SK-N-SH treated with all-trans-retinoic acid at 6 μM for 48 hours (cell line): ENCODE measurements at regions not wholly inside any gene's neighbourhood (a gene's known extent, or its start where the extent isn't known, plus 50 kb on each side); places are given as distances from the start of the nearest gene placed in this dataset.

Source experiments
- ATAC-seq: fragments of 200-7000 bp; cut with Tn5 transposase; 3 replicates; pipeline ENCODE4 v1.9.1; 2020; ENCODE audit warnings: mild to moderate bottlenecking, moderate library complexity
- ARNTL ChIP-seq: fragments of 450-650 bp; formaldehyde crosslinking; IDR thresholded peaks from 2 replicates; pipeline ENCODE4 v1.5.0; 2020; ENCODE audit warnings: low read depth, mild to moderate bottlenecking, moderate library complexity, borderline replicate concordance
- BACH2 ChIP-seq: fragments of 250-450 bp; sonication (Bioruptor Pico); IDR thresholded peaks from 2 replicates; pipeline ENCODE4 v1.9.0; 2021; ENCODE audit warnings: mild to moderate bottlenecking, borderline replicate concordance
- CREB5 ChIP-seq: fragments of 250-450 bp; sonication (Bioruptor Pico); IDR thresholded peaks from 2 replicates; pipeline ENCODE4 v1.5.1; 2020; ENCODE audit warnings: low read depth, mild to moderate bottlenecking, moderate library complexity
- CSDC2 ChIP-seq: fragments of 250-450 bp; sonication (Bioruptor Pico); IDR thresholded peaks from 2 replicates; pipeline ENCODE4 v1.5.0; 2020; ENCODE audit warnings: mild to moderate bottlenecking, moderate library complexity
- ESRRG ChIP-seq: fragments of 250-450 bp; sonication (Bioruptor Pico); IDR thresholded peaks from 2 replicates; pipeline ENCODE4 v1.6.1; 2021; ENCODE audit warnings: mild to moderate bottlenecking
- GLIS3 ChIP-seq: fragments of 250-450 bp; sonication (Bioruptor Pico); IDR thresholded peaks from 2 replicates; pipeline ENCODE4 v1.5.0; 2020; ENCODE audit warnings: mild to moderate bottlenecking, moderate library complexity
- ISL1 ChIP-seq: fragments of 250-450 bp; sonication (Bioruptor Pico); IDR thresholded peaks from 2 replicates; pipeline ENCODE4 v2.1.2; 2022; ENCODE audit warnings: mild to moderate bottlenecking, moderate library complexity
- OSR1 ChIP-seq: fragments of 250-450 bp; sonication (Bioruptor Pico); IDR thresholded peaks from 2 replicates; pipeline ENCODE4 v1.8.0; 2022; ENCODE audit warnings: moderate library complexity, mild to moderate bottlenecking, inconsistent platforms
- PPARA ChIP-seq: fragments of 250-450 bp; sonication (Bioruptor Pico); IDR thresholded peaks from 2 replicates; pipeline ENCODE4 v1.5.0; 2020; ENCODE audit warnings: mild to moderate bottlenecking, borderline replicate concordance
- RARB ChIP-seq: fragments of 250-450 bp; sonication (Bioruptor Pico); IDR thresholded peaks from 2 replicates; pipeline ENCODE4 v1.8.0; 2021; ENCODE audit warnings: mild to moderate bottlenecking, moderate library complexity
- TCF4 ChIP-seq: fragments of 250-450 bp; sonication (Bioruptor Pico); IDR thresholded peaks from 2 replicates; pipeline ENCODE4 v1.8.0; 2021; ENCODE audit warnings: mild to moderate bottlenecking, moderate library complexity, borderline replicate concordance
- TOX ChIP-seq: fragments of 250-450 bp; sonication (Bioruptor Pico); IDR thresholded peaks from 2 replicates; pipeline ENCODE4 v1.8.0; 2021; ENCODE audit warnings: mild to moderate bottlenecking, moderate library complexity, borderline replicate concordance
- ZC3H10 ChIP-seq: fragments of 250-450 bp; sonication (Bioruptor Pico); IDR thresholded peaks from 2 replicates; pipeline ENCODE4 v1.5.1; 2021; ENCODE audit warnings: mild to moderate bottlenecking, moderate library complexity
- ZFP3 ChIP-seq: fragments of 250-450 bp; sonication (Bioruptor Pico); IDR thresholded peaks from 2 replicates; pipeline ENCODE4 v1.5.0; 2020; ENCODE audit warnings: mild to moderate bottlenecking, moderate library complexity
- ZFP30 ChIP-seq: fragments of 450-650 bp; formaldehyde crosslinking; IDR thresholded peaks from 2 replicates; pipeline ENCODE4 v1.5.0; 2022; ENCODE audit warnings: mild to moderate bottlenecking, moderate library complexity
- ZNF565 ChIP-seq: fragments of 450-650 bp; formaldehyde crosslinking; conservative IDR thresholded peaks from 2 replicates; pipeline ENCODE4 v1.5.0; 2020; ENCODE audit warnings: low read depth, mild to moderate bottlenecking, moderate library complexity
- ZNF8 ChIP-seq: fragments of 450-650 bp; formaldehyde crosslinking; IDR thresholded peaks from 2 replicates; pipeline ENCODE4 v1.5.0; 2020; ENCODE audit warnings: mild to moderate bottlenecking, moderate library complexity
- TF ChIP-seq, protein P1 (sequence below): fragments of 250-450 bp; sonication (Bioruptor Pico); IDR thresholded peaks from 2 replicates; pipeline ENCODE4 v1.8.0; 2020; ENCODE audit warnings: mild to moderate bottlenecking, moderate library complexity, borderline replicate concordance
- TF ChIP-seq, protein P2 (sequence below): fragments of 250-450 bp; sonication (Bioruptor Pico); IDR thresholded peaks from 2 replicates; pipeline ENCODE4 v1.5.1; 2021; ENCODE audit warnings: mild to moderate bottlenecking, moderate library complexity
- TF ChIP-seq, protein P3 (sequence below): fragments of 250-450 bp; sonication (Bioruptor Pico); IDR thresholded peaks from 2 replicates; pipeline ENCODE4 v1.8.0; 2021; ENCODE audit warnings: low read depth, mild to moderate bottlenecking, moderate library complexity, borderline replicate concordance
- TF ChIP-seq, protein P4 (sequence below): fragments of 250-450 bp; sonication (Bioruptor Pico); IDR thresholded peaks from 2 replicates; pipeline ENCODE4 v1.5.0; 2020; ENCODE audit warnings: mild to moderate bottlenecking, moderate library complexity

- no peak for TF ChIP-seq TOX (CRISPR knock-in tag)
- no peak for TF ChIP-seq TCF4 (CRISPR knock-in tag)
- TF ChIP-seq ISL1, result no peak
- TF ChIP-seq RARB (CRISPR knock-in tag), result no peak
- TF ChIP-seq ARNTL (CRISPR knock-in tag), result no peak
- no peak for ATAC-seq
Measured at GRCh38 chr7:91681718-91682117, 198.8 kb downstream of the MTERF1 start.

DNA sequence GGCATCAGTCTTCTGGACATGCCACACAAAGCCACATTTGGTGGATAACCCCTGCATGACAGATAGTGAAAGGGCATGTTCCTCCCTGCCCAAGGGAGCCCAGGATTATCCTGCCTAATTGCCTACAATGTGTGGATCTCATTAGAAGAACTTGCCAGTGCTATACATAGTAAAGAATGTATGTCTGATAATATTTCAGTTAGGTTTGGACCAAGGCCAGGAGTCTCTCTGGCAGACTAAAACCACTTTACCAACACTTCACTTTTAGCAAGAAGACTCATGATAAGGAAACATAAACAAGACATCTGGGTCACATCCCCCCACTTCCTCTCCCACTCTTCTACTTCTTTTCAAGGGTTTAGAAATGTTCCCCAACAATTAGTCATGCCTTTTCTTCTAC, 196.7 kb downstream of the MTERF1 start:
- no peak for TF ChIP-seq GLIS3
- TF ChIP-seq BACH2 (CRISPR knock-in tag), result no peak
- no peak for TF ChIP-seq ZFP30
- TF ChIP-seq ZNF8 (CRISPR knock-in tag), result no peak
- peak; percentile 40 for TF ChIP-seq ISL1
- TF ChIP-seq ARNTL (CRISPR knock-in tag), result no peak
- no peak for ATAC-seq

GRCh38 chr7:91685544-91685943, 195.0 kb downstream of the MTERF1 start:
- ATAC-seq, result no peak
- TF ChIP-seq OSR1 (CRISPR knock-in tag), result no peak
- 0 out of 2 replicates have a peak, but pooled peaks have one; percentile 21 for TF ChIP-seq ISL1
- TF ChIP-seq ZFP30, result no peak
- TF ChIP-seq, protein P1, sequence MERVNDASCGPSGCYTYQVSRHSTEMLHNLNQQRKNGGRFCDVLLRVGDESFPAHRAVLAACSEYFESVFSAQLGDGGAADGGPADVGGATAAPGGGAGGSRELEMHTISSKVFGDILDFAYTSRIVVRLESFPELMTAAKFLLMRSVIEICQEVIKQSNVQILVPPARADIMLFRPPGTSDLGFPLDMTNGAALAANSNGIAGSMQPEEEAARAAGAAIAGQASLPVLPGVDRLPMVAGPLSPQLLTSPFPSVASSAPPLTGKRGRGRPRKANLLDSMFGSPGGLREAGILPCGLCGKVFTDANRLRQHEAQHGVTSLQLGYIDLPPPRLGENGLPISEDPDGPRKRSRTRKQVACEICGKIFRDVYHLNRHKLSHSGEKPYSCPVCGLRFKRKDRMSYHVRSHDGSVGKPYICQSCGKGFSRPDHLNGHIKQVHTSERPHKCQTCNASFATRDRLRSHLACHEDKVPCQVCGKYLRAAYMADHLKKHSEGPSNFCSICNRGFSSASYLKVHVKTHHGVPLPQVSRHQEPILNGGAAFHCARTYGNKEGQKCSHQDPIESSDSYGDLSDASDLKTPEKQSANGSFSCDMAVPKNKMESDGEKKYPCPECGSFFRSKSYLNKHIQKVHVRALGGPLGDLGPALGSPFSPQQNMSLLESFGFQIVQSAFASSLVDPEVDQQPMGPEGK (CRISPR knock-in tag), result no peak
- no peak for TF ChIP-seq PPARA (CRISPR knock-in tag)
- no peak for TF ChIP-seq ZNF8 (CRISPR knock-in tag)
- TF ChIP-seq, all 23 proteins: peak for 1

DNA sequence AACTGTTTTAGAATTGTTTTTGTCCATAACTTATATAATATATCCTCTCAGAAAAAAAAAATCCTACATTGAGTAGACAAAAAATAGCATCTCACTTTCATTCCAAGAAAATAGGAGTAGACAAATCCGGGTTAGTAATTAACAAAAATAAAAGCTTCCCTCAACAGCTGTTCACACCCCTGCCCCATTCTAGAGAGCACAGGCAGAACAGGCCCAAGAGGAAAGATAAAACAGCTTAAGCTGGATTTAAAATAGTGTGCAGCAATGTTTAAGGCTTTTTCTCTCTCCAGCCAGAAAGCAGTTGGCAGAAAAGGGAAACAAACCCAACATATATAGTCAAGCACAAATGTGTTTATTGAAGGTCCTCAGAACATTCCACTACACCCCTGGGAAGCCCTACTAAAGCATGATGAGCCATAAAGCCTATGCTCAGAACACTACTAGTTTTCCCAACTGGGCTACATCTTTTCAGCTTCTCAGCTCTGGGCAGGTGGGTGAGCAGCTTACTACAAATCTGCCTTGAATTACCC, 189.9 kb downstream of the MTERF1 start:
- no peak for TF ChIP-seq ZFP3 (CRISPR knock-in tag)
- no peak for TF ChIP-seq ARNTL (CRISPR knock-in tag)
- no peak for TF ChIP-seq BACH2 (CRISPR knock-in tag)
- no peak for ATAC-seq

- no peak for ATAC-seq
- no peak for TF ChIP-seq BACH2 (CRISPR knock-in tag)
- TF ChIP-seq TOX (CRISPR knock-in tag), result no peak
- TF ChIP-seq ZFP3 (CRISPR knock-in tag), result no peak
- no peak for TF ChIP-seq ZC3H10 (CRISPR knock-in tag)
- no peak for TF ChIP-seq PPARA (CRISPR knock-in tag)
- TF ChIP-seq ESRRG, result no peak
- TF ChIP-seq, protein P2, sequence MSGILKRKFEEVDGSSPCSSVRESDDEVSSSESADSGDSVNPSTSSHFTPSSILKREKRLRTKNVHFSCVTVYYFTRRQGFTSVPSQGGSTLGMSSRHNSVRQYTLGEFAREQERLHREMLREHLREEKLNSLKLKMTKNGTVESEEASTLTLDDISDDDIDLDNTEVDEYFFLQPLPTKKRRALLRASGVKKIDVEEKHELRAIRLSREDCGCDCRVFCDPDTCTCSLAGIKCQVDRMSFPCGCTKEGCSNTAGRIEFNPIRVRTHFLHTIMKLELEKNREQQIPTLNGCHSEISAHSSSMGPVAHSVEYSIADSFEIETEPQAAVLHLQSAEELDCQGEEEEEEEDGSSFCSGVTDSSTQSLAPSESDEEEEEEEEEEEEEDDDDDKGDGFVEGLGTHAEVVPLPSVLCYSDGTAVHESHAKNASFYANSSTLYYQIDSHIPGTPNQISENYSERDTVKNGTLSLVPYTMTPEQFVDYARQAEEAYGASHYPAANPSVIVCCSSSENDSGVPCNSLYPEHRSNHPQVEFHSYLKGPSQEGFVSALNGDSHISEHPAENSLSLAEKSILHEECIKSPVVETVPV (CRISPR knock-in tag), result no peak
- no peak for TF ChIP-seq CREB5 (CRISPR knock-in tag)
- TF ChIP-seq ARNTL (CRISPR knock-in tag), result no peak
- TF ChIP-seq, protein P1 (CRISPR knock-in tag), result no peak
- TF ChIP-seq CSDC2 (CRISPR knock-in tag), result no peak
- TF ChIP-seq ISL1, result no peak
- TF ChIP-seq, protein P3, sequence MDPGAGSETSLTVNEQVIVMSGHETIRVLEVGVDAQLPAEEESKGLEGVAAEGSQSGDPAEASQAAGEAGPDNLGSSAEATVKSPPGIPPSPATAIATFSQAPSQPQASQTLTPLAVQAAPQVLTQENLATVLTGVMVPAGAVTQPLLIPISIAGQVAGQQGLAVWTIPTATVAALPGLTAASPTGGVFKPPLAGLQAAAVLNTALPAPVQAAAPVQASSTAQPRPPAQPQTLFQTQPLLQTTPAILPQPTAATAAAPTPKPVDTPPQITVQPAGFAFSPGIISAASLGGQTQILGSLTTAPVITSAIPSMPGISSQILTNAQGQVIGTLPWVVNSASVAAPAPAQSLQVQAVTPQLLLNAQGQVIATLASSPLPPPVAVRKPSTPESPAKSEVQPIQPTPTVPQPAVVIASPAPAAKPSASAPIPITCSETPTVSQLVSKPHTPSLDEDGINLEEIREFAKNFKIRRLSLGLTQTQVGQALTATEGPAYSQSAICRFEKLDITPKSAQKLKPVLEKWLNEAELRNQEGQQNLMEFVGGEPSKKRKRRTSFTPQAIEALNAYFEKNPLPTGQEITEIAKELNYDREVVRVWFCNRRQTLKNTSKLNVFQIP (CRISPR knock-in tag), result no peak
- no peak for TF ChIP-seq GLIS3
- no peak for TF ChIP-seq OSR1 (CRISPR knock-in tag)
- TF ChIP-seq TCF4 (CRISPR knock-in tag), result no peak
- no peak for TF ChIP-seq ZNF565 (CRISPR knock-in tag)
- TF ChIP-seq, protein P4, sequence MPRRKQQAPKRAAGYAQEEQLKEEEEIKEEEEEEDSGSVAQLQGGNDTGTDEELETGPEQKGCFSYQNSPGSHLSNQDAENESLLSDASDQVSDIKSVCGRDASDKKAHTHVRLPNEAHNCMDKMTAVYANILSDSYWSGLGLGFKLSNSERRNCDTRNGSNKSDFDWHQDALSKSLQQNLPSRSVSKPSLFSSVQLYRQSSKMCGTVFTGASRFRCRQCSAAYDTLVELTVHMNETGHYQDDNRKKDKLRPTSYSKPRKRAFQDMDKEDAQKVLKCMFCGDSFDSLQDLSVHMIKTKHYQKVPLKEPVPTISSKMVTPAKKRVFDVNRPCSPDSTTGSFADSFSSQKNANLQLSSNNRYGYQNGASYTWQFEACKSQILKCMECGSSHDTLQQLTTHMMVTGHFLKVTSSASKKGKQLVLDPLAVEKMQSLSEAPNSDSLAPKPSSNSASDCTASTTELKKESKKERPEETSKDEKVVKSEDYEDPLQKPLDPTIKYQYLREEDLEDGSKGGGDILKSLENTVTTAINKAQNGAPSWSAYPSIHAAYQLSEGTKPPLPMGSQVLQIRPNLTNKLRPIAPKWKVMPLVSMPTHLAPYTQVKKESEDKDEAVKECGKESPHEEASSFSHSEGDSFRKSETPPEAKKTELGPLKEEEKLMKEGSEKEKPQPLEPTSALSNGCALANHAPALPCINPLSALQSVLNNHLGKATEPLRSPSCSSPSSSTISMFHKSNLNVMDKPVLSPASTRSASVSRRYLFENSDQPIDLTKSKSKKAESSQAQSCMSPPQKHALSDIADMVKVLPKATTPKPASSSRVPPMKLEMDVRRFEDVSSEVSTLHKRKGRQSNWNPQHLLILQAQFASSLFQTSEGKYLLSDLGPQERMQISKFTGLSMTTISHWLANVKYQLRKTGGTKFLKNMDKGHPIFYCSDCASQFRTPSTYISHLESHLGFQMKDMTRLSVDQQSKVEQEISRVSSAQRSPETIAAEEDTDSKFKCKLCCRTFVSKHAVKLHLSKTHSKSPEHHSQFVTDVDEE (CRISPR knock-in tag), result no peak
Measured at GRCh38 chr7:91691865-91692264, 188.6 kb downstream of the MTERF1 start.
